HG03439 (cell line): ENCODE measurements at regions not wholly inside any gene's neighbourhood (a gene's known extent, or its start where the extent isn't known, plus 50 kb on each side); places are given as distances from the start of the nearest gene placed in this dataset.

ENCODE experiments used
- ATAC-seq: cut with Tn5 transposase; IDR thresholded peaks from one replicate; pipeline ENCODE4 v1.9.1; 2021; ENCODE audit warnings: mild to moderate bottlenecking, moderate library complexity; ENCODE audit not compliant: unreplicated experiment

- ATAC-seq: no peak
These were observed 205.6 kb downstream of the ALDH8A1 start for GRCh38 chr6:134744301-134744700.

- no peak for ATAC-seq
These were observed 208.7 kb downstream of the ALDH8A1 start for GRCh38 chr6:134741200-134741536.

- no peak for ATAC-seq
These were observed 209.3 kb downstream of the ALDH8A1 start for GRCh38 chr6:134740473-134741199.

- ATAC-seq: no peak
These were observed 209.9 kb downstream of the ALDH8A1 start for GRCh38 chr6:134740027-134740373.

- ATAC-seq: no peak
These were observed 210.4 kb downstream of the ALDH8A1 start for GRCh38 chr6:134739299-134740026.

GRCh38 chr6:134738211-134738885 lies 211.6 kb downstream of the ALDH8A1 start:
- ATAC-seq: no peak

- ATAC-seq: no peak
These were observed 214.4 kb downstream of the ALDH8A1 start for GRCh38 chr6:134735461-134735860.

GRCh38 chr6:134734312-134734869 lies 215.5 kb downstream of the ALDH8A1 start:
- no peak for ATAC-seq

- no peak for ATAC-seq
These were observed 216.1 kb downstream of the ALDH8A1 start for GRCh38 chr6:134733801-134734200.

- no peak for ATAC-seq
These were observed 217.1 kb downstream of the ALDH8A1 start for GRCh38 chr6:134732763-134733162.

GRCh38 chr6:134731615-134732014 lies 218.3 kb downstream of the ALDH8A1 start:
- no peak for ATAC-seq

GRCh38 chr6:134730013-134730412 lies 219.9 kb downstream of the ALDH8A1 start:
- no peak for ATAC-seq

- no peak for ATAC-seq
These were observed 220.3 kb downstream of the ALDH8A1 start for GRCh38 chr6:134729561-134729960.

- no peak for ATAC-seq
These were observed 222.8 kb downstream of the ALDH8A1 start for GRCh38 chr6:134727081-134727480.

GRCh38 chr6:134725590-134725989 lies 224.3 kb downstream of the ALDH8A1 start:
- no peak for ATAC-seq

GRCh38 chr6:134724771-134725340 lies 225.0 kb downstream of the ALDH8A1 start:
- no peak for ATAC-seq

GRCh38 chr6:134723081-134723871 lies 226.6 kb downstream of the ALDH8A1 start:
- ATAC-seq: no peak

- no peak for ATAC-seq
These were observed 227.6 kb downstream of the ALDH8A1 start for GRCh38 chr6:134722200-134722870.

- ATAC-seq: no peak
These were observed 228.9 kb downstream of the ALDH8A1 start for GRCh38 chr6:134721060-134721405.
